ENCODE measurements at regions not wholly inside any gene's neighbourhood (a gene's known extent, or its start where the extent isn't known, plus 50 kb on each side); places are given as distances from the start of the nearest gene placed in this dataset.

DNA sequence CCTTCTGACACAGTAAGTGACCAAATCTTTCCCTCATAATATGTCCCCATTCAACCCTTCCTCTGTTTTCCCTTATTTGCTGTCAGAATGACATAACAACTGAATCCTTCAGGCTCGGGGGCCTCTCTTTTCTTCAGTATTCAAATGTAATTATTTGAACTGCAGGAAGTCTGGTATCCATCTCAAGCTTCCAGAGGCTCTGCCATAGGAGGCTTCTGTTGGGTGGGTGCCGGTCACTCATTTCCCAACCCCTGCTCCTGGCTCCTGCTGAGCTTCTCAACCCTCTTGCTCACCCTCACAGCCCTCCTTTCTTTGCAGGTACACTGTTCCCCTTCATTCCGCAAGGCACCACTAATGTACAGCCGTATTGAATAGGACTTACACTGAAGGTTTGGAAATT is 151.8 kb upstream of the MAP3K1 start:
- Histone ChIP-seq H3K4me1 (ENCODE audit: insufficient read depth, low read length) (no peaks in the 10 kb centered on the region; the same call in 1 of the 2 replicates), H4K8ac (replicated peaks; ENCODE audit: insufficient read length, low read depth, low read length) (no peak overlapping the region), H4K5ac (ENCODE audit: insufficient read length, low read depth, low read length) (no peak overlapping the region), H3K4me2 (ENCODE audit: insufficient read depth, insufficient read length, low read length) (no peak overlapping the region), H2BK20ac (ENCODE audit: low read depth, low read length, poor library complexity, severe bottlenecking) (no peak overlapping the region), H2BK15ac (ENCODE audit: low read depth, low read length) (no peak overlapping the region), H3K27me3 (ENCODE audit: insufficient read depth, low read length) (no peaks in the 10 kb centered on the region), H3K9ac (ENCODE audit: extremely low read depth, insufficient read length, low read length) (no peak overlapping the region), H3K4ac (ENCODE audit: low read depth, low read length) (no peak overlapping the region), H4K20me1 (ENCODE audit: control insufficient read depth, insufficient read depth, insufficient read length) (no peaks in the 10 kb centered on the region), H3K23me2 (ENCODE audit: insufficient read length, low read depth, low read length, poor library complexity, severe bottlenecking) (no peaks in the 10 kb centered on the region), H3K14ac (ENCODE audit: insufficient read depth, low read length) (no peak overlapping the region), H2AFZ (ENCODE audit: low read length) (no peak overlapping the region), H4K91ac (ENCODE audit: insufficient read length, low read depth, low read length) (no peak overlapping the region), H3K9me3 (ENCODE audit: control insufficient read depth, low read depth, low read length) (no peaks in the 10 kb centered on the region), H2BK120ac (ENCODE audit: low read depth, low read length, poor library complexity, severe bottlenecking) (no peak overlapping the region), H3K79me1 (ENCODE audit: insufficient read depth, low read depth, low read length, poor library complexity, severe bottlenecking) (no peaks in the 10 kb centered on the region), H3K79me2 (ENCODE audit: insufficient read depth, low read length) (no peaks in the 10 kb centered on the region), H2BK12ac (ENCODE audit: insufficient read length, low read depth, low read length) (no peak overlapping the region), H3T11ph (ENCODE audit: low read length) (no peak overlapping the region), H3K23ac (ENCODE audit: insufficient read length, low read depth, low read length) (no peak overlapping the region), H3K56ac (ENCODE audit: insufficient read length, low read depth, low read length) (no peak overlapping the region), H2BK5ac (ENCODE audit: insufficient read length, low read length) (no peak overlapping the region), H3K27ac (ENCODE audit: insufficient read length, low read depth, low read length) (no peak overlapping the region), H2AK5ac (ENCODE audit: insufficient read length, low read length) (no peak overlapping the region), H3K18ac (ENCODE audit: insufficient read length, low read depth, low read length) (no peak overlapping the region)
- Mint-ChIP-seq H3K4me3 (peak overlapping the region in 1 of 2 experiments; percentile 31; a peak in 1 of 5 replicates), H3K27me3 (ENCODE audit: low read depth) (peaks cover 2% of the 10 kb centered on the region), H3K27ac (peak overlapping the region in 2 of 3 experiments; percentile 73 to 80; a peak in 3 of 7 replicates), H3K36me3 (ENCODE audit: insufficient read depth in 1 of 3, low read depth in 3 of 3) (peaks cover 0 to 5% (median 2%) of the 10 kb centered on the region in 3 experiments; a peak in 1 of 7 replicates), H3K4me1 (peaks cover 19 to 24% of the 10 kb centered on the region in 2 experiments), H3K9me3 (peaks cover 2 to 8% of the 10 kb centered on the region in 2 experiments; a peak in 4 of 5 replicates)
- WGBS (ENCODE audit: extremely low coverage, insufficient read length, low lambda C conversion rate) = no CpG with 5 or more reads among the region's 4 CpGs
- no peak for DNase-seq
- TF ChIP-seq, protein P1, sequence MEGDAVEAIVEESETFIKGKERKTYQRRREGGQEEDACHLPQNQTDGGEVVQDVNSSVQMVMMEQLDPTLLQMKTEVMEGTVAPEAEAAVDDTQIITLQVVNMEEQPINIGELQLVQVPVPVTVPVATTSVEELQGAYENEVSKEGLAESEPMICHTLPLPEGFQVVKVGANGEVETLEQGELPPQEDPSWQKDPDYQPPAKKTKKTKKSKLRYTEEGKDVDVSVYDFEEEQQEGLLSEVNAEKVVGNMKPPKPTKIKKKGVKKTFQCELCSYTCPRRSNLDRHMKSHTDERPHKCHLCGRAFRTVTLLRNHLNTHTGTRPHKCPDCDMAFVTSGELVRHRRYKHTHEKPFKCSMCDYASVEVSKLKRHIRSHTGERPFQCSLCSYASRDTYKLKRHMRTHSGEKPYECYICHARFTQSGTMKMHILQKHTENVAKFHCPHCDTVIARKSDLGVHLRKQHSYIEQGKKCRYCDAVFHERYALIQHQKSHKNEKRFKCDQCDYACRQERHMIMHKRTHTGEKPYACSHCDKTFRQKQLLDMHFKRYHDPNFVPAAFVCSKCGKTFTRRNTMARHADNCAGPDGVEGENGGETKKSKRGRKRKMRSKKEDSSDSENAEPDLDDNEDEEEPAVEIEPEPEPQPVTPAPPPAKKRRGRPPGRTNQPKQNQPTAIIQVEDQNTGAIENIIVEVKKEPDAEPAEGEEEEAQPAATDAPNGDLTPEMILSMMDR (conservative IDR thresholded peaks at IDR 0.05) = no peak

Data from H9 (cell line).